Choroid plexus epithelial cell (primary cell): ENCODE measurements at regions not wholly inside any gene's neighbourhood (a gene's known extent, or its start where the extent isn't known, plus 50 kb on each side); places are given as distances from the start of the nearest gene placed in this dataset.

ENCODE experiments used
- DNase-seq: peaks from one replicate; pipeline ENCODE4 v3.0.0-alpha.2; 2010; ENCODE audit warnings: low read depth
- H3K4me3 ChIP-seq: 2 replicates; pipeline ENCODE4 v1.5.1; 2011; ENCODE audit warnings: low read depth, mild to moderate bottlenecking, control low read depth, low read length, moderate library complexity
- CTCF ChIP-seq: conservative IDR thresholded peaks from 2 replicates; pipeline ENCODE4 v1.5.1; 2011; ENCODE audit warnings: low read depth, mild to moderate bottlenecking, control low read depth, inconsistent platforms, low read length, moderate library complexity

DNA sequence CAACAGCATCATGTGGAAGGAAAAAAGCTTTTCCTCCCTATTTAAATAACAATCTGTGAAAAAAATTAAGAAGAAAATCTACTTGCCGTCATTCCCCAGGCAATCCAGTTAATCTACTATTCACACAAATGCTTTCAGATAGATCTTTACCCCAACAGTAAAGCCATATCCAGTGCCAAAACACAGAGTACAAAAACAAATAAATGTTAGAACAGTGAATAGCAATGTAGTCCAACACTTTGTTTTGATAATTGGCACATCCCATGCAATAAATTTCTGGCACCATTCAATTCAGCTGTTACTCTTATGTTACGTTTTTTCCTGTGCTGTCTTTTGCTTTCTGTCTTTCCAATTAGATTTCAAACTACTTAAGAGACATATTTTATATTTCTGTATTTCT, 2245.5 kb upstream of the WWC1 start:
- DNase-seq, result no peak
- H3K4me3 ChIP-seq, result no peak overlapping the region
- TF ChIP-seq CTCF, result no peak

DNA sequence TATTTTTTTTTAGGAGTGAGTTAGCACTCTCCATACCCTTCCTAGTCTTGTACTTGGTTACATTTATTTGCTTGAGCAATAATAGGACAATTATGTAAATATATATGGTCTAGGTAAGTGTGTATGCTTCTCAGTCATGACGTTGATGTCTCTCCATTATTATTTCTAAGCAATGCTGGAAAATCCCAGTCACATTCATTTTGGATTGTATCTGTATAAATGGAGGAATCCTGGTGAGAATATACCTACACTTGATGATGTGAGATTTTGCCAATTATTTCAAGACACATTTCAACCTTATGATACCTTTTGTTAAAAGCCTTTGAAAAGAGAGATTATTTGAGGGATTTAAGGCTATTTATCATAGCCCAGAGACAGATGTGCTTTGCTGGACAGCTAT, 2244.5 kb upstream of the WWC1 start:
- DNase-seq, result no peak
- no peak overlapping the region for H3K4me3 ChIP-seq
- no peak for TF ChIP-seq CTCF

GRCh38 chr5:166050531-166050930, 2240.9 kb upstream of the WWC1 start:
- DNase-seq, result no peak
- TF ChIP-seq CTCF, result no peak
- H3K4me3 ChIP-seq, result no peak overlapping the region

GRCh38 chr5:166058660-166059059, 2232.8 kb upstream of the WWC1 start:
- no peak for DNase-seq
- no peak for TF ChIP-seq CTCF
- no peak overlapping the region for H3K4me3 ChIP-seq

DNA sequence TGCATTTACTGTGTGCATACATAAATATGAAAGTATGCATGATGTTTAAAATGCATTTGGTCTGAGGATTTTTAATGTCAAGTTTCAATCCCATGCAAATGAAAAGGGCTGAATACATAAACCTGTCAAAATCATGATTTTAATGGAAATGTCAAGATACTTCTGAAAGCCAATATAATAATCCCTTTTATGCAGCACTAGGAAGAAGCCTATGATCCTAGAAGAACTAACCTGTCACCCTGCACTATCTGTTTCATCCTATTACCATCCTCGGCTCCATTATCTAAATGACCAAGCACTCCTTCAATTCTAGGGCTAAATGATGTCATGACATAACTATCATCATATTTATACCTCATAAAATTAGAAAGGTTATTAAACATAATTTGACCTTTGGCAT, 2229.4 kb upstream of the WWC1 start:
- TF ChIP-seq CTCF, result no peak
- H3K4me3 ChIP-seq, result no peak overlapping the region
- DNase-seq, result no peak

GRCh38 chr5:166062719-166063118, 2228.7 kb upstream of the WWC1 start:
- no peak overlapping the region for H3K4me3 ChIP-seq
- DNase-seq, result no peak
- no peak for TF ChIP-seq CTCF

- DNase-seq, result no peak
- H3K4me3 ChIP-seq, result no peak overlapping the region
- TF ChIP-seq CTCF, result no peak
Measured at GRCh38 chr5:166063261-166063660, 2228.2 kb upstream of the WWC1 start.
